PC-3 (cell line): ENCODE measurements at regions not wholly inside any gene's neighbourhood (a gene's known extent, or its start where the extent isn't known, plus 50 kb on each side); places are given as distances from the start of the nearest gene placed in this dataset.

Experiments
- CTCF ChIP-seq: fragments of 300-600 bp; sonication (generic); conservative IDR thresholded peaks from 2 replicates; pipeline ENCODE4 v1.5.1; 2017; ENCODE audit warnings: antibody characterized with exemption, low read depth, mild to moderate bottlenecking, low read length
- EZH2 ChIP-seq: fragments of 300-600 bp; sonication (generic); IDR thresholded peaks from one replicate; pipeline ENCODE4 v1.6.1; 2017; ENCODE audit warnings: antibody characterized with exemption, mild to moderate bottlenecking, low read length; ENCODE audit not compliant: unreplicated experiment
- EZH2phosphoT487 ChIP-seq: fragments of 300-600 bp; sonication (generic); IDR thresholded peaks from 2 replicates; pipeline ENCODE4 v1.6.1; 2018; ENCODE audit warnings: mild to moderate bottlenecking, antibody characterized with exemption, low read length, borderline replicate concordance

- TF ChIP-seq EZH2phosphoT487 (no peak), CTCF (no peak), EZH2 (no peak)
These were observed 569.9 kb downstream of the GABRG2 start for GRCh38 chr5:162637481-162637880.
